ENCODE measurements at regions not wholly inside any gene's neighbourhood (a gene's known extent, or its start where the extent isn't known, plus 50 kb on each side); places are given as distances from the start of the nearest gene placed in this dataset.
"Not testable (repeated sequence)": the region's sequence is repeated elsewhere in the genome, so short reads cannot be mapped to it uniquely, and the experiment has no call there.

- TF ChIP-seq CTCF (conservative IDR thresholded peaks at IDR 0.05; ENCODE audit: low read depth, low read length): no peak
- H3K4me3 ChIP-seq (ENCODE audit: low read length): no peak overlapping the region
- DNase-seq (ENCODE audit: low read depth): peak; percentile 23
Measured at GRCh38 chrX:45554736-45555135, 354.1 kb upstream of the DIPK2B start.

GRCh38 chrX:45553417-45553816, 352.7 kb upstream of the DIPK2B start:
- TF ChIP-seq CTCF (conservative IDR thresholded peaks at IDR 0.05; ENCODE audit: low read depth, low read length): no peak
- no peak overlapping the region for H3K4me3 ChIP-seq (ENCODE audit: low read length)
- DNase-seq (ENCODE audit: low read depth): no peak

- not testable (repeated sequence) for DNase-seq (ENCODE audit: low read depth); H3K4me3 ChIP-seq (ENCODE audit: low read length)
Measured at GRCh38 chrX:45546697-45547096, 346.0 kb upstream of the DIPK2B start.

- TF ChIP-seq CTCF (conservative IDR thresholded peaks at IDR 0.05; ENCODE audit: low read depth, low read length): no peak
- no peak for DNase-seq (ENCODE audit: low read depth)
- no peak overlapping the region for H3K4me3 ChIP-seq (ENCODE audit: low read length)
Measured at GRCh38 chrX:45540181-45540580, 339.5 kb upstream of the DIPK2B start.

GRCh38 chrX:45537936-45538335, 337.3 kb upstream of the DIPK2B start:
- no peak for TF ChIP-seq CTCF (conservative IDR thresholded peaks at IDR 0.05; ENCODE audit: low read depth, low read length)
- H3K4me3 ChIP-seq (ENCODE audit: low read length): no peak overlapping the region
- DNase-seq (ENCODE audit: low read depth): no peak

- no peak for DNase-seq (ENCODE audit: low read depth)
- no peak overlapping the region for H3K4me3 ChIP-seq (ENCODE audit: low read length)
- TF ChIP-seq CTCF (conservative IDR thresholded peaks at IDR 0.05; ENCODE audit: low read depth, low read length): no peak
Measured at GRCh38 chrX:45527834-45528233, 327.2 kb upstream of the DIPK2B start.

GRCh38 chrX:45524805-45525204, 324.1 kb upstream of the DIPK2B start:
- no peak overlapping the region for H3K4me3 ChIP-seq (ENCODE audit: low read length)
- no peak for TF ChIP-seq CTCF (conservative IDR thresholded peaks at IDR 0.05; ENCODE audit: low read depth, low read length)
- no peak for DNase-seq (ENCODE audit: low read depth)

GRCh38 chrX:45524296-45524695, 323.6 kb upstream of the DIPK2B start:
- no peak for TF ChIP-seq CTCF (conservative IDR thresholded peaks at IDR 0.05; ENCODE audit: low read depth, low read length)
- DNase-seq (ENCODE audit: low read depth): no peak
- no peak overlapping the region for H3K4me3 ChIP-seq (ENCODE audit: low read length)
